ENCODE measurements at regions not wholly inside any gene's neighbourhood (a gene's known extent, or its start where the extent isn't known, plus 50 kb on each side); places are given as distances from the start of the nearest gene placed in this dataset.
"Not testable (repeated sequence)": the region's sequence is repeated elsewhere in the genome, so short reads cannot be mapped to it uniquely, and the experiment has no call there.

- no peaks in the 10 kb centered on the region for H3F3A ChIP-seq (ENCODE audit: low read depth)
- H3K27me3 ChIP-seq (ENCODE audit: insufficient read depth, low read length, poor library complexity, severe bottlenecking): no peaks in the 10 kb centered on the region
- peaks cover 7% of the 10 kb centered on the region; the same call in 1 of the 2 replicates for H3K9me3 ChIP-seq (ENCODE audit: insufficient read depth, low read depth, low read length)
- H3K9me2 ChIP-seq (replicated peaks; ENCODE audit: low read depth, low read length): no peaks in the 10 kb centered on the region
- no peaks in the 10 kb centered on the region for H3K36me3 ChIP-seq (ENCODE audit: insufficient read depth, low read length)
- H3K4me3 ChIP-seq (ENCODE audit: low read length, poor library complexity, severe bottlenecking): no peak overlapping the region
- no peak overlapping the region for H3K4me2 ChIP-seq (ENCODE audit: low read depth, low read length, poor library complexity, severe bottlenecking)
- no peaks in the 10 kb centered on the region for H3K4me1 ChIP-seq (ENCODE audit: insufficient read depth, low read length, poor library complexity, severe bottlenecking)
- H4K20me1 ChIP-seq (ENCODE audit: insufficient read depth, low read length, poor library complexity, severe bottlenecking): no peaks in the 10 kb centered on the region
- H3K9ac ChIP-seq (ENCODE audit: low read depth, low read length, poor library complexity, severe bottlenecking): no peak overlapping the region
- no peaks in the 10 kb centered on the region for H3K79me2 ChIP-seq (ENCODE audit: insufficient read depth, low read length)
- no peak for TF ChIP-seq EZH2phosphoT487 (IDR thresholded peaks at IDR 0.05; ENCODE audit: borderline replicate concordance)
- no peak for TF ChIP-seq CTCF (conservative IDR thresholded peaks at IDR 0.05; ENCODE audit: low read length)
- no peak overlapping the region for H2AFZ ChIP-seq (ENCODE audit: low read length)
These were observed 933.0 kb upstream of the ZNF722 start for GRCh38 chr7:63065684-63066083.

GRCh38 chr7:63066235-63066634, 932.4 kb upstream of the ZNF722 start:
- H4K20me1 ChIP-seq (ENCODE audit: insufficient read depth, low read length, poor library complexity, severe bottlenecking); H3K4me2 ChIP-seq (ENCODE audit: low read depth, low read length, poor library complexity, severe bottlenecking); H3K79me2 ChIP-seq (ENCODE audit: insufficient read depth, low read length); H3K4me3 ChIP-seq (ENCODE audit: low read length, poor library complexity, severe bottlenecking); H3K36me3 ChIP-seq (ENCODE audit: insufficient read depth, low read length); H3K4me1 ChIP-seq (ENCODE audit: insufficient read depth, low read length, poor library complexity, severe bottlenecking); H2AFZ ChIP-seq (ENCODE audit: low read length); H3K9me3 ChIP-seq (ENCODE audit: insufficient read depth, low read depth, low read length); H3K9me2 ChIP-seq (replicated peaks; ENCODE audit: low read depth, low read length); H3K27me3 ChIP-seq (ENCODE audit: insufficient read depth, low read length, poor library complexity, severe bottlenecking); H3K9ac ChIP-seq (ENCODE audit: low read depth, low read length, poor library complexity, severe bottlenecking); H3F3A ChIP-seq (ENCODE audit: low read depth): not testable (repeated sequence)

GRCh38 chr7:63067897-63068585, 930.6 kb upstream of the ZNF722 start:
- Histone ChIP-seq H2AFZ (ENCODE audit: low read length) (no peak overlapping the region), H3K36me3 (ENCODE audit: insufficient read depth, low read length) (no peaks in the 10 kb centered on the region), H3F3A (ENCODE audit: low read depth) (no peaks in the 10 kb centered on the region), H3K9me2 (replicated peaks; ENCODE audit: low read depth, low read length) (no peaks in the 10 kb centered on the region), H3K4me1 (ENCODE audit: insufficient read depth, low read length, poor library complexity, severe bottlenecking) (no peaks in the 10 kb centered on the region), H3K4me3 (ENCODE audit: low read length, poor library complexity, severe bottlenecking) (no peak overlapping the region), H3K4me2 (ENCODE audit: low read depth, low read length, poor library complexity, severe bottlenecking) (no peak overlapping the region), H4K20me1 (ENCODE audit: insufficient read depth, low read length, poor library complexity, severe bottlenecking) (no peaks in the 10 kb centered on the region), H3K27me3 (ENCODE audit: insufficient read depth, low read length, poor library complexity, severe bottlenecking) (no peaks in the 10 kb centered on the region), H3K9ac (ENCODE audit: low read depth, low read length, poor library complexity, severe bottlenecking) (no peak overlapping the region), H3K9me3 (ENCODE audit: insufficient read depth, low read depth, low read length) (peaks cover 7% of the 10 kb centered on the region; the same call in 1 of the 2 replicates), H3K79me2 (ENCODE audit: insufficient read depth, low read length) (no peaks in the 10 kb centered on the region)
- TF ChIP-seq CTCF (conservative IDR thresholded peaks at IDR 0.05; ENCODE audit: low read length) (no peak), EZH2phosphoT487 (IDR thresholded peaks at IDR 0.05; ENCODE audit: borderline replicate concordance) (no peak)

GRCh38 chr7:63070696-63071095, 928.0 kb upstream of the ZNF722 start:
- Histone ChIP-seq H3F3A (ENCODE audit: low read depth) (no peaks in the 10 kb centered on the region), H3K79me2 (ENCODE audit: insufficient read depth, low read length) (no peaks in the 10 kb centered on the region), H3K9ac (ENCODE audit: low read depth, low read length, poor library complexity, severe bottlenecking) (no peak overlapping the region), H4K20me1 (ENCODE audit: insufficient read depth, low read length, poor library complexity, severe bottlenecking) (no peaks in the 10 kb centered on the region), H3K9me2 (replicated peaks; ENCODE audit: low read depth, low read length) (no peaks in the 10 kb centered on the region), H2AFZ (ENCODE audit: low read length) (no peak overlapping the region), H3K4me2 (ENCODE audit: low read depth, low read length, poor library complexity, severe bottlenecking) (no peak overlapping the region), H3K9me3 (ENCODE audit: insufficient read depth, low read depth, low read length) (peaks cover 7% of the 10 kb centered on the region; the same call in 1 of the 2 replicates), H3K36me3 (ENCODE audit: insufficient read depth, low read length) (no peaks in the 10 kb centered on the region), H3K4me1 (ENCODE audit: insufficient read depth, low read length, poor library complexity, severe bottlenecking) (no peaks in the 10 kb centered on the region), H3K4me3 (ENCODE audit: low read length, poor library complexity, severe bottlenecking) (no peak overlapping the region), H3K27me3 (ENCODE audit: insufficient read depth, low read length, poor library complexity, severe bottlenecking) (no peaks in the 10 kb centered on the region)
- TF ChIP-seq CTCF (conservative IDR thresholded peaks at IDR 0.05; ENCODE audit: low read length) (no peak), EZH2phosphoT487 (IDR thresholded peaks at IDR 0.05; ENCODE audit: borderline replicate concordance) (no peak)

All from Loucy (cell line).